ENCODE measurements at regions not wholly inside any gene's neighbourhood (a gene's known extent, or its start where the extent isn't known, plus 50 kb on each side); places are given as distances from the start of the nearest gene placed in this dataset.

- ChIA-PET POLR2A (ENCODE audit: low non-redundant PET) (no interaction called here), CTCF (no interaction called here)
- DNase-seq (ENCODE audit: low spot score) = no peak
These were observed 91.0 kb upstream of the FOXA2 start for GRCh38 chr20:22675341-22675740.

DNA sequence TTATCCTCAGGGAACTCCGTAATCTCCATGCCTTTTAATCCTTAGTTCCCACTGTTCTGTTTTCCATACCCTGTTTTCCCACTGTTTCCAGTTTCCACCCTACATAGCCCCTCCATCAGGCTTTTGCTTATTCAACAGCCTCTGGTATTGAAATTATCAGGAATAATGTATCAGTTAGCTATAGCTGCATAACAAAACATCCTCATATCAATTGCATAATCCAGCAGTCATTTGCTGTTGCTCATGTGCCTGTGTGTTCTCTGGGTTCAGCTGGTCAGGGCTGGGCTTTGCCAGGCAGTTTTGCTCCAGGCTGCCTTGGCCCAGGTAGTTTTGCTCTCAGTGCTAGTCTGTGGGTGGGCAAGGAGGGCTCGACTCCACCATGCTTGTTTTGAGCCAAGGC lies 94.3 kb upstream of the FOXA2 start:
- CTCF ChIA-PET = interaction anchor here (0.7 kb wide), 1 partner anchor 116 kb away, joined by 3 read pairs; no protein-coding TSS in a partner anchor

More at GRCh38 chr20:22675341-22675740, 91.0 kb upstream of the FOXA2 start:
- TF ChIP-seq, protein P1, sequence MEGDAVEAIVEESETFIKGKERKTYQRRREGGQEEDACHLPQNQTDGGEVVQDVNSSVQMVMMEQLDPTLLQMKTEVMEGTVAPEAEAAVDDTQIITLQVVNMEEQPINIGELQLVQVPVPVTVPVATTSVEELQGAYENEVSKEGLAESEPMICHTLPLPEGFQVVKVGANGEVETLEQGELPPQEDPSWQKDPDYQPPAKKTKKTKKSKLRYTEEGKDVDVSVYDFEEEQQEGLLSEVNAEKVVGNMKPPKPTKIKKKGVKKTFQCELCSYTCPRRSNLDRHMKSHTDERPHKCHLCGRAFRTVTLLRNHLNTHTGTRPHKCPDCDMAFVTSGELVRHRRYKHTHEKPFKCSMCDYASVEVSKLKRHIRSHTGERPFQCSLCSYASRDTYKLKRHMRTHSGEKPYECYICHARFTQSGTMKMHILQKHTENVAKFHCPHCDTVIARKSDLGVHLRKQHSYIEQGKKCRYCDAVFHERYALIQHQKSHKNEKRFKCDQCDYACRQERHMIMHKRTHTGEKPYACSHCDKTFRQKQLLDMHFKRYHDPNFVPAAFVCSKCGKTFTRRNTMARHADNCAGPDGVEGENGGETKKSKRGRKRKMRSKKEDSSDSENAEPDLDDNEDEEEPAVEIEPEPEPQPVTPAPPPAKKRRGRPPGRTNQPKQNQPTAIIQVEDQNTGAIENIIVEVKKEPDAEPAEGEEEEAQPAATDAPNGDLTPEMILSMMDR (conservative IDR thresholded peaks at IDR 0.05; ENCODE audit: low read depth) = no peak
- H3K27ac ChIP-seq = no peak overlapping the region

DNA sequence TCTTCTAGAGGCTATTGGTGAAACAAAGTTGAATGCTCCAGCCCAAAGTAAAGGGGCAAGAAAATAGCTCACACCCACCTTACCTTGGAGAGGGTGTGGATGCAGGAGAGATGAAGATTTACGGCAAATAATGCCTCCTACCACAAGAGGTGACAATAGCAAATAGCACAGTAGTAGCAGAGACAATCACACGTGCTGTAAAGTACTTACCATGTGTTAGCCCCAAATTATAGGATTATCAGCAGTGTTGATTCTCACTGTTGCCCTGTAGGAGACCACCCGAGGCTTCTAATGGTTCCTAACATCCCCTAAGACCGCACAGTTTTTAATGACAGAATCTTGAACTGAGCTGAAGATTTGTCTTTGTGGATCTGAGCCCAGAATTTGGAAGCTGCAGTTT lies 94.8 kb upstream of the FOXA2 start:
- CTCF ChIA-PET = interaction anchor here (0.5 to 1.0 kb wide), 2 partner anchors 10 to 184 kb away, joined by 3 read pairs; no protein-coding TSS in a partner anchor
- POLR2A ChIA-PET (ENCODE audit: low non-redundant PET) = no interaction called here

More for the DNA sequence above, 94.3 kb upstream of the FOXA2 start:
- TF ChIP-seq, protein P1 (conservative IDR thresholded peaks at IDR 0.05; ENCODE audit: low read depth) = no peak
- DNase-seq (ENCODE audit: low spot score) = no peak
- POLR2A ChIA-PET (ENCODE audit: low non-redundant PET) = no interaction called here
- no peak overlapping the region for H3K27ac ChIP-seq

DNA sequence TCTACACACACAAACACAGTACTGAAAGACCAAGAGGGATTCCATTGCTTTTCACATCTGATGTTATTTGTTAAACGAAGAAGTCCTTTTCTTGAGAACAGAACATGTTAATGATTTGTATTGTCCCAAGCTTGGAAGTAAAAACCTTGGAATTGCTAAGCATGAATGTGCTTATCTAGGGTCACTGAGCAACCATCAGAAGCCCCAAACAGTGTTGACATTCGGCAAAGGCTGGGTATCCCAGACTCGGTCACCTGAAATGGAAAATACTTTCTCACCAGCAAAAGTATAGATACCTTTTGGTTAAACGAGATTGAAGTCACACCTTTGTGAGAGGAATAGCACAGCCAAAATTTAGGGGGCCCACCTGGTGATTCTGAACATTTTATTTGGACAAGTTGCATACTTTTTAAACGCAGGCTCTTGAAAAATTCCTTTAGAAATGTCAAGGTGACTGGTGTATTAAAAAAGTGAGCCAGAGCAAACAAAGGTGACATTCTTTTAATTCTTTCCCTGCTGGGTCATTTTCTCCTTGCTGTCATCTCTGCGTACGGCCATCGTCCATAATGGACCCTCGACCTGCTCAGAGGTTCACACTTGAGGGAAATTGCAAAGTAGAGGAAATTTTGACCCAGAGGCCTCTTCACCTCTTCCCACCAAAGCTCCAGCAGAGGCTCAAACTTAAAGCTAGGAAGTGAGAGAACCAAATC lies 95.8 kb upstream of the FOXA2 start:
- POLR2A ChIA-PET (ENCODE audit: low non-redundant PET) = no interaction called here
- no peak overlapping the region for H3K27ac ChIP-seq
- TF ChIP-seq, protein P1 (conservative IDR thresholded peaks at IDR 0.05; ENCODE audit: low read depth) = no peak
- DNase-seq (ENCODE audit: low spot score) = no peak
- CTCF ChIA-PET = interaction anchor here (0.5 to 1.0 kb wide), 6 partner anchors 11 to 341 kb away, joined by 3 to 6 read pairs (median 3); no protein-coding TSS in a partner anchor

More for the DNA sequence above, 94.8 kb upstream of the FOXA2 start:
- DNase-seq (ENCODE audit: low spot score) = no peak
- TF ChIP-seq, protein P1 (conservative IDR thresholded peaks at IDR 0.05; ENCODE audit: low read depth) = no peak
- H3K27ac ChIP-seq = no peak overlapping the region

- POLR2A ChIA-PET (ENCODE audit: low non-redundant PET) = no interaction called here
These were observed 97.3 kb upstream of the FOXA2 start for GRCh38 chr20:22681591-22682248.

DNA sequence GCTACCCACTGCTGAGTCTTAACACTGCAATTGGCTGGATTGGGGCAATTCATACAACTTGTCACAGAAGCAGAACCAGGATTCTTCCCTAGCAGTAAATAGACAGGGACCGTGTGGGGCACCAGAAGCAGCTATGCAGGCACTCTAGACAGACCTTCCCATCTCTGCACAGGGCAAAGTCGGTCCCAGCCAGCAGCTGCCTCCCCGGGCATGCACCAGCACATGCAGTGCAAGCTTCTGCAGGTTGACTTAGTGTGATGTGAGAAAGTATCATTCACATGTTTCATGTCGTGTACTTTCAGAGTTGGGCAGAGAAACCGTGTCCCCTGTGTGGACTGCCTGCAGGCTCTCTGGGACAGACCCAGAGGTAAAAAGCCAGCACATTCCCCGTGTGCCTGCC lies 98.0 kb upstream of the FOXA2 start:
- no peak overlapping the region for H3K27ac ChIP-seq
- ChIA-PET CTCF (interaction anchor here (0.8 to 1.9 kb wide), 4 partner anchors 95 to 963 kb away, joined by 3 to 5 read pairs (median 4); no protein-coding TSS in a partner anchor), POLR2A (ENCODE audit: low non-redundant PET) (no interaction called here)
- TF ChIP-seq, protein P1 (conservative IDR thresholded peaks at IDR 0.05; ENCODE audit: low read depth) = no peak
- DNase-seq (ENCODE audit: low spot score) = no peak

More at GRCh38 chr20:22681591-22682248, 97.3 kb upstream of the FOXA2 start:
- CTCF ChIA-PET = interaction anchor here (0.8 to 1.9 kb wide), 5 partner anchors 95 to 343 kb away, joined by 3 to 5 read pairs (median 3); no protein-coding TSS in a partner anchor
- TF ChIP-seq, protein P1 (conservative IDR thresholded peaks at IDR 0.05; ENCODE audit: low read depth) = no peak
- no peak for DNase-seq (ENCODE audit: low spot score)
- no peak overlapping the region for H3K27ac ChIP-seq
